NCI-H1436 treated with DMSO at 0.1 percent for 48 hours (cell line): ENCODE measurements at regions not wholly inside any gene's neighbourhood (a gene's known extent, or its start where the extent isn't known, plus 50 kb on each side); places are given as distances from the start of the nearest gene placed in this dataset.
A peak's percentile ranks its signal among the peaks of the same experiment; 100 is the strongest.

Source experiments
- DNase-seq: peaks from one replicate; lab custom pipeline; 2025; lab: John Stamatoyannopoulos, UW

GRCh38 chr13:27370305-27370872 lies 54.0 kb upstream of the GTF3A start:
- DNase-seq: no peak

GRCh38 chr13:27371932-27372331 lies 52.5 kb upstream of the GTF3A start:
- DNase-seq: no peak

GRCh38 chr13:27372896-27373295 lies 51.5 kb upstream of the GTF3A start:
- peak; percentile 24 for DNase-seq

DNA sequence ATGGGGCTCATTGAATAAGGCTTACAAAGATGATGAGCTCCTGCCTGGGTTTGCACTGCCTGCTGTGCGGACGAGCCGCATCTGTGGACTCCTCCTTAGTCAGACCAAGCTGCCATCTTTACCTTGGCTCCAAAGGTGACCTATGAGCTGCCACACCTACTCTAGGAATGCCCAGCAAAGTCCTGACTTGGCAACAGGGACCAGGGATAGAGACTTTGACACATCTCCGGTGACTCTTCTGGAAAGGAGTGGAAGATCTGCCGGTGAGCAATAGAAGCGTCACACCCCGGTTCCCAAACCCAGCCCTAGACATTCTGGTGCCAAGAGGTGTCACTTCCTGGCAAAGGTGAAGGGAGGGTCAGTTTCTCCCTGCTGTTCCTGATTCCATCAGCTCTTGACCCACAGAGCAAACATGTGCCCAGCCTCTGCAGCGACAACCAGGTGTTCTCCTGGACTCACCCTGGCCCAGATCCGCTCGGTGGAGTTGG lies 50.2 kb upstream of the GTF3A start:
- no peak for DNase-seq
